ENCODE measurements at regions not wholly inside any gene's neighbourhood (a gene's known extent, or its start where the extent isn't known, plus 50 kb on each side); places are given as distances from the start of the nearest gene placed in this dataset.

GRCh38 chr16:59759296-59759695 lies 1025.2 kb upstream of the GOT2 start:
- TF ChIP-seq EP300 (IDR thresholded peaks at IDR 0.05) (no peak), POLR2A (IDR thresholded peaks at IDR 0.05) (no peak), POLR2AphosphoS5 (IDR thresholded peaks at IDR 0.05) (no peak)
- TF ChIP-seq, protein P1, sequence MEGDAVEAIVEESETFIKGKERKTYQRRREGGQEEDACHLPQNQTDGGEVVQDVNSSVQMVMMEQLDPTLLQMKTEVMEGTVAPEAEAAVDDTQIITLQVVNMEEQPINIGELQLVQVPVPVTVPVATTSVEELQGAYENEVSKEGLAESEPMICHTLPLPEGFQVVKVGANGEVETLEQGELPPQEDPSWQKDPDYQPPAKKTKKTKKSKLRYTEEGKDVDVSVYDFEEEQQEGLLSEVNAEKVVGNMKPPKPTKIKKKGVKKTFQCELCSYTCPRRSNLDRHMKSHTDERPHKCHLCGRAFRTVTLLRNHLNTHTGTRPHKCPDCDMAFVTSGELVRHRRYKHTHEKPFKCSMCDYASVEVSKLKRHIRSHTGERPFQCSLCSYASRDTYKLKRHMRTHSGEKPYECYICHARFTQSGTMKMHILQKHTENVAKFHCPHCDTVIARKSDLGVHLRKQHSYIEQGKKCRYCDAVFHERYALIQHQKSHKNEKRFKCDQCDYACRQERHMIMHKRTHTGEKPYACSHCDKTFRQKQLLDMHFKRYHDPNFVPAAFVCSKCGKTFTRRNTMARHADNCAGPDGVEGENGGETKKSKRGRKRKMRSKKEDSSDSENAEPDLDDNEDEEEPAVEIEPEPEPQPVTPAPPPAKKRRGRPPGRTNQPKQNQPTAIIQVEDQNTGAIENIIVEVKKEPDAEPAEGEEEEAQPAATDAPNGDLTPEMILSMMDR (IDR thresholded peaks at IDR 0.05) = no peak

Data from upper lobe of left lung (tissue), 4 donors.